ENCODE measurements at regions not wholly inside any gene's neighbourhood (a gene's known extent, or its start where the extent isn't known, plus 50 kb on each side); places are given as distances from the start of the nearest gene placed in this dataset.

GRCh38 chrX:43140582-43140981 is 362.6 kb upstream of the PPP1R2C start:
- Histone ChIP-seq H3K4me1 (no peaks in the 10 kb centered on the region), H3K27me3 (peaks cover 0 to 2% (median 0%) of the 10 kb centered on the region in 3 donors), H3K36me3 (no peaks in the 10 kb centered on the region), H3K4me3 (no peak overlapping the region), H3K9me3 (no peaks in the 10 kb centered on the region), H3K27ac (no peak overlapping the region)
- TF ChIP-seq CTCF (IDR thresholded peaks at IDR 0.05 in 4 of 5, conservative IDR thresholded peaks at IDR 0.05 in 1 of 5) (no peak), POLR2A (IDR thresholded peaks at IDR 0.05) (no peak)
- ATAC-seq = no peak
- DNase-seq = no peak
- in situ Hi-C loops (cut with MboI; ENCODE audit: low sequenced_read_pairs in 4 of 4) (no loop called here), intact Hi-C loops (cut with DNase I; ENCODE audit: low total_unique reads) (no loop called here)

GRCh38 chrX:43141885-43142284 is 363.9 kb upstream of the PPP1R2C start:
- no peaks in the 10 kb centered on the region for H3K4me1 ChIP-seq
- no peak for TF ChIP-seq CTCF (IDR thresholded peaks at IDR 0.05 in 4 of 5, conservative IDR thresholded peaks at IDR 0.05 in 1 of 5)
- no peak for TF ChIP-seq POLR2A (IDR thresholded peaks at IDR 0.05)
- H3K27me3 ChIP-seq = peaks cover 0 to 2% (median 0%) of the 10 kb centered on the region in 3 donors
- H3K9me3 ChIP-seq = no peaks in the 10 kb centered on the region
- H3K4me3 ChIP-seq = no peak overlapping the region
- no peaks in the 10 kb centered on the region for H3K36me3 ChIP-seq
- no peak overlapping the region for H3K27ac ChIP-seq
- intact Hi-C loops (cut with DNase I; ENCODE audit: low total_unique reads) = no loop called here
- no peak for ATAC-seq
- in situ Hi-C loops (cut with MboI; ENCODE audit: low sequenced_read_pairs in 4 of 4) = no loop called here
- no peak for DNase-seq

- ATAC-seq (no peak), DNase-seq (no peak)
- in situ Hi-C loops (cut with MboI; ENCODE audit: low sequenced_read_pairs in 4 of 4) (no loop called here), intact Hi-C loops (cut with DNase I; ENCODE audit: low total_unique reads) (no loop called here)
- no peaks in the 10 kb centered on the region for H3K9me3 ChIP-seq
- H3K4me1 ChIP-seq = no peaks in the 10 kb centered on the region
- TF ChIP-seq CTCF (IDR thresholded peaks at IDR 0.05 in 4 of 5, conservative IDR thresholded peaks at IDR 0.05 in 1 of 5) (no peak), POLR2A (IDR thresholded peaks at IDR 0.05) (no peak)
- H3K27me3 ChIP-seq = peaks cover 0 to 4% (median 0%) of the 10 kb centered on the region in 3 donors
- H3K36me3 ChIP-seq = no peaks in the 10 kb centered on the region
- H3K27ac ChIP-seq = no peak overlapping the region
- no peak overlapping the region for H3K4me3 ChIP-seq
These were observed 370.3 kb upstream of the PPP1R2C start for GRCh38 chrX:43148305-43148704.

GRCh38 chrX:43165343-43165920 is 387.5 kb upstream of the PPP1R2C start:
- Histone ChIP-seq H3K27me3 (peaks cover 0 to 10% (median 0%) of the 10 kb centered on the region in 3 donors), H3K36me3 (no peaks in the 10 kb centered on the region), H3K9me3 (no peaks in the 10 kb centered on the region), H3K27ac (no peak overlapping the region), H3K4me3 (no peak overlapping the region), H3K4me1 (no peaks in the 10 kb centered on the region)
- TF ChIP-seq POLR2A (IDR thresholded peaks at IDR 0.05) = no peak
- TF ChIP-seq CTCF (IDR thresholded peaks at IDR 0.05 in 4 of 5, conservative IDR thresholded peaks at IDR 0.05 in 1 of 5) = no peak
- ATAC-seq = no peak
- DNase-seq = no peak
- in situ Hi-C loops (cut with MboI; ENCODE audit: low sequenced_read_pairs in 4 of 4) (no loop called here), intact Hi-C loops (cut with DNase I; ENCODE audit: low total_unique reads) (no loop called here)

- intact Hi-C loops (cut with DNase I; ENCODE audit: low total_unique reads) (no loop called here), in situ Hi-C loops (cut with MboI; ENCODE audit: low sequenced_read_pairs in 4 of 4) (no loop called here)
- Histone ChIP-seq H3K27me3 (no peaks in the 10 kb centered on the region), H3K9me3 (no peaks in the 10 kb centered on the region), H3K27ac (no peak overlapping the region), H3K4me3 (no peak overlapping the region), H3K4me1 (no peaks in the 10 kb centered on the region), H3K36me3 (no peaks in the 10 kb centered on the region)
- DNase-seq = no peak
- TF ChIP-seq CTCF (IDR thresholded peaks at IDR 0.05 in 4 of 5, conservative IDR thresholded peaks at IDR 0.05 in 1 of 5) = no peak
- no peak for TF ChIP-seq POLR2A (IDR thresholded peaks at IDR 0.05)
- ATAC-seq = no peak
These were observed 388.9 kb upstream of the PPP1R2C start for GRCh38 chrX:43166874-43167273.
